Vagina (tissue), 2 donors: ENCODE measurements at regions not wholly inside any gene's neighbourhood (a gene's known extent, or its start where the extent isn't known, plus 50 kb on each side); places are given as distances from the start of the nearest gene placed in this dataset.

Experiments
- DNase-seq, 2 donors: peaks; one replicate each; pipeline ENCODE4 v3.0.0-alpha.2; 2017; ENCODE audit errors: extremely low spot score in 2 of 2
- H3K27ac ChIP-seq: fragments of 200-600 bp; sonication (generic); one replicate; pipeline ENCODE4 v1.5.1; 2019
- H3K27me3 ChIP-seq: fragments of 200-600 bp; sonication (generic); one replicate; pipeline ENCODE4 v1.5.1; 2019
- H3K36me3 ChIP-seq, 2 donors: fragments of 200-600 bp; sonication (generic); one replicate each; pipeline ENCODE4 v1.5.1; 2017 to 2019
- H3K4me1 ChIP-seq: fragments of 200-600 bp; sonication (generic); one replicate; pipeline ENCODE4 v1.5.1; 2019
- H3K4me3 ChIP-seq, 2 donors: fragments of 200-600 bp; sonication (generic); 1 replicate in 1 of 2; 2 replicates in 1 of 2; pipeline ENCODE4 v1.5.1; 2016 to 2019
- H3K9me3 ChIP-seq: fragments of 200-600 bp; sonication (generic); one replicate; pipeline ENCODE4 v1.5.1; 2019
- POLR2A ChIP-seq, 2 donors: fragments of 450-650 bp; IDR thresholded peaks; one replicate each; pipeline ENCODE4 v1.6.1; 2017; ENCODE audit warnings: antibody characterized with exemption in 2 of 2, mild to moderate bottlenecking in 2 of 2, moderate library complexity in 2 of 2
- POLR2AphosphoS5 ChIP-seq, 2 donors: sonication (generic); formaldehyde crosslinking; IDR thresholded peaks; one replicate each; pipeline ENCODE4 v1.9.0; 2017; ENCODE audit warnings: antibody characterized with exemption in 2 of 2, mild to moderate bottlenecking in 2 of 2, low read depth in 1 of 2; ENCODE audit not compliant: insufficient read depth in 1 of 2
- intact Hi-C: fragments of 100-400 bp; cut with DNase I; formaldehyde crosslinking; loops from one replicate; pipeline ENCODE4 v1.15.1; 2023
- TF ChIP-seq, protein P1 (sequence below), 3 experiments: fragments of 450-650 bp in 2 of 3; fragments of 200-600 bp in 1 of 3; sonication (generic) in 1 of 3; IDR thresholded peaks; one replicate each; pipeline ENCODE4 v1.5.1; 2017 to 2019; ENCODE audit warnings: antibody characterized with exemption in 3 of 3, mild to moderate bottlenecking in 2 of 3, moderate library complexity in 2 of 3

DNA sequence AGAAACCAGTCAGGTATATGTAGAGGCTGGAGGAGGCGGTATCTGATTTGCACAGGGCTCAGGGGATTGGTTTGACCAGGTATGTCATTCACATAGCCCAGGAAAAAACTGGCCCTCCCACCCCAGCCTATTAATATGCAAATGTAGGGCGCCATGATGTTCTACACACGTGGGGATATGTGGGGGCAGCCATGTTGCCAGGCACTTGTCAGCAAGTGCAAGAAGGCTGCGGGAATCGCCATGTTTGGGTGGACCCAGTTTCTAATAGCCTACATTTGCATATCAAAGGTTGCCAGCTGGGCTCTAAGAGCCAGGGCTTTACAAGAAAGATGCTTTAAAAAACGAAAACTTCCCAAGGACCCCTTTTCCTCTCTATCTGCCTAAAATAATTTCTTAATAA, 335.1 kb downstream of the SMARCA1 start:
- no peak for TF ChIP-seq POLR2AphosphoS5 (IDR thresholded peaks at IDR 0.05; ENCODE audit: insufficient read depth in 1 of 2, low read depth in 1 of 2)
- TF ChIP-seq POLR2A (IDR thresholded peaks at IDR 0.05), result no peak
- TF ChIP-seq, protein P1, sequence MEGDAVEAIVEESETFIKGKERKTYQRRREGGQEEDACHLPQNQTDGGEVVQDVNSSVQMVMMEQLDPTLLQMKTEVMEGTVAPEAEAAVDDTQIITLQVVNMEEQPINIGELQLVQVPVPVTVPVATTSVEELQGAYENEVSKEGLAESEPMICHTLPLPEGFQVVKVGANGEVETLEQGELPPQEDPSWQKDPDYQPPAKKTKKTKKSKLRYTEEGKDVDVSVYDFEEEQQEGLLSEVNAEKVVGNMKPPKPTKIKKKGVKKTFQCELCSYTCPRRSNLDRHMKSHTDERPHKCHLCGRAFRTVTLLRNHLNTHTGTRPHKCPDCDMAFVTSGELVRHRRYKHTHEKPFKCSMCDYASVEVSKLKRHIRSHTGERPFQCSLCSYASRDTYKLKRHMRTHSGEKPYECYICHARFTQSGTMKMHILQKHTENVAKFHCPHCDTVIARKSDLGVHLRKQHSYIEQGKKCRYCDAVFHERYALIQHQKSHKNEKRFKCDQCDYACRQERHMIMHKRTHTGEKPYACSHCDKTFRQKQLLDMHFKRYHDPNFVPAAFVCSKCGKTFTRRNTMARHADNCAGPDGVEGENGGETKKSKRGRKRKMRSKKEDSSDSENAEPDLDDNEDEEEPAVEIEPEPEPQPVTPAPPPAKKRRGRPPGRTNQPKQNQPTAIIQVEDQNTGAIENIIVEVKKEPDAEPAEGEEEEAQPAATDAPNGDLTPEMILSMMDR (IDR thresholded peaks at IDR 0.05), result no peak
- no peaks in the 10 kb centered on the region for H3K9me3 ChIP-seq
- intact Hi-C loops, result no loop called here
- DNase-seq, result no peak
- no peak overlapping the region for H3K27ac ChIP-seq
- no peaks in the 10 kb centered on the region for H3K4me1 ChIP-seq
- H3K4me3 ChIP-seq, result no peak overlapping the region
- H3K27me3 ChIP-seq, result no peaks in the 10 kb centered on the region
- no peaks in the 10 kb centered on the region for H3K36me3 ChIP-seq

DNA sequence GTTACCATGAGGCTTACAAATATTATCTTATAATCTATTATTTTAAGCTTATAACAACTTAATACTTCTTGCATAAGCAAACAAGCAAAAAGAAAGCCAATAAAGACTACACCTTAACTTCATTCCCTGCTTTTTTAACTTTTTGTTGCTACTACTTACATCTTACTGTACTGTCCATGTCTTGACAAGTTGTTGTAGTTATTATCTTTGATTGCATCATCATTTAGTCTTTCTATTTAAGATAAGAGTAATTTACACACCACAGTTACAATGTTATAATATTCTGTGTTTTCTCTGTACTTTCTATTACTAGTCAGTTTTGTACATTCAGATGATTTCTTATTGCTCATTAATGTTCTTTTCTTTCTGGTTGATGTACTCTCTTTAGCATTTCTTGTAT, 346.6 kb downstream of the SMARCA1 start:
- H3K27me3 ChIP-seq, result no peaks in the 10 kb centered on the region
- H3K36me3 ChIP-seq, result no peaks in the 10 kb centered on the region
- no peaks in the 10 kb centered on the region for H3K4me1 ChIP-seq
- DNase-seq, result no peak
- no peak overlapping the region for H3K4me3 ChIP-seq
- H3K27ac ChIP-seq, result no peak overlapping the region
- TF ChIP-seq POLR2A (IDR thresholded peaks at IDR 0.05) (no peak), POLR2AphosphoS5 (IDR thresholded peaks at IDR 0.05; ENCODE audit: insufficient read depth in 1 of 2, low read depth in 1 of 2) (no peak)
- TF ChIP-seq, protein P1 (IDR thresholded peaks at IDR 0.05), result no peak
- H3K9me3 ChIP-seq, result no peaks in the 10 kb centered on the region
- intact Hi-C loops, result no loop called here

DNA sequence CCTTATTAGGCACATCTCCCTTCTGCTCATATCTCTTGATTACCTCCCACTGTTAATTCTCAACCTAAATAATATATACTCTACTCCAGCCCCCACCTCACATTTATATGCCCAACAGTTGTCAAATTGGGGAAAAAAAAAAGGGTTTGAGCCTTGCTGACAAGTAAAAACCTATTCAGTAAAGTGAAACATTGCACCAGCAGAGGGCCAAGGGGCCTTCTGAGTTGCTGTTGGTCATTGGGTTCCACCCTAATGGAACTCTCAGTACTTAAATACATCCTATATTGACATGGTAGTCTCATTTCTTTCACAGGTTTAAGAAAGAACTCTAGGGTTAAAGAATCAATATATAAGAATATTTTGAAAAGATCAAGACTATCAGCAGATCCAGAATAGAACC, 362.2 kb downstream of the SMARCA1 start:
- H3K4me3 ChIP-seq, result no peak overlapping the region
- no peak overlapping the region for H3K27ac ChIP-seq
- no peak for DNase-seq
- intact Hi-C loops, result no loop called here
- no peaks in the 10 kb centered on the region for H3K27me3 ChIP-seq
- no peaks in the 10 kb centered on the region for H3K9me3 ChIP-seq
- H3K4me1 ChIP-seq, result no peaks in the 10 kb centered on the region
- TF ChIP-seq POLR2A (IDR thresholded peaks at IDR 0.05) (no peak), POLR2AphosphoS5 (IDR thresholded peaks at IDR 0.05; ENCODE audit: insufficient read depth in 1 of 2, low read depth in 1 of 2) (no peak)
- TF ChIP-seq, protein P1 (IDR thresholded peaks at IDR 0.05), result no peak
- no peaks in the 10 kb centered on the region for H3K36me3 ChIP-seq

DNA sequence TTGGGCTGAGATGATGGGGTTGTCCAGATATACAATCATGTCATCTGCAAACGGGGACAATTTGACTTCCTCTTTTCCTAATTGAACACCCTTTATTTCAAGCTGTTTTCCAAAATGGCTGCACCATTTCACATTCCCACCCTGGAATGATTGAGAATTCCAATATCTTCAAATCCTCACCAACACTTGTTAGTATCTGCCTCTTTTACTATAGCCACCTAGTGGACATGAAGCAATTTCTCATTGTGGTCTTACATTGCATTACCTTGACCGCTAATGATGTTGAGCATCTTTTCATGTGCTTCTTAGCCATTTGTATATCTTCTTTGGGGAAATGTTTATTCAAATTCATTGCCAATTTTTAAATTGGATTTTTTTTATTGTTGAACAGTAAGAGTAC, 364.8 kb downstream of the SMARCA1 start:
- Histone ChIP-seq H3K4me1 (no peaks in the 10 kb centered on the region), H3K9me3 (no peaks in the 10 kb centered on the region), H3K36me3 (no peaks in the 10 kb centered on the region), H3K4me3 (no peak overlapping the region), H3K27ac (no peak overlapping the region), H3K27me3 (no peaks in the 10 kb centered on the region)
- no peak for DNase-seq
- TF ChIP-seq, protein P1 (IDR thresholded peaks at IDR 0.05), result no peak
- no peak for TF ChIP-seq POLR2AphosphoS5 (IDR thresholded peaks at IDR 0.05; ENCODE audit: insufficient read depth in 1 of 2, low read depth in 1 of 2)
- TF ChIP-seq POLR2A (IDR thresholded peaks at IDR 0.05), result no peak
- intact Hi-C loops, result no loop called here

DNA sequence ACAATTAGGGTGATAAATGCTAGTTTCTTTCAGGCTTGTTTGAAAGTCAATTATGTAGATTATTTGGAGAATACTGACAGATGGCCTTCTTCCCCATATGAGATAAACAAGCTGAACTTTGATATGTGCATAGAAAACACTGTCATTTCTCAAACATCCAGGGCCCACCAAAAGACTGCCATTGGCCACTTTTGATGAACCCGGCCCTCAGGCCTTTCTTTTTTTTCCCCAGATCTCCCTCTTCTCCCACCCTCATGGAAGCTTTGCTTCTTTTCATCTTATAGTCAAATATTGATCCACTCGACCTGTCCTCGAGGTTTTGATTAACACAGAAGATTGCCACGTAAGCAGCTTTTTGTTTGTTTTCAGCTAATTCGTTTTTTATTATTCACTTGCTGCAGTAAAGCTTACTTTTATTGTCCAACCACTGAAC, 377.4 kb downstream of the SMARCA1 start:
- H3K9me3 ChIP-seq, result no peaks in the 10 kb centered on the region
- no peak for DNase-seq

More for the DNA sequence above, 377.4 kb downstream of the SMARCA1 start:
- TF ChIP-seq POLR2A (IDR thresholded peaks at IDR 0.05), result no peak
- TF ChIP-seq, protein P1 (IDR thresholded peaks at IDR 0.05), result no peak
- no peak for TF ChIP-seq POLR2AphosphoS5 (IDR thresholded peaks at IDR 0.05; ENCODE audit: insufficient read depth in 1 of 2, low read depth in 1 of 2)
- Histone ChIP-seq H3K27me3 (no peaks in the 10 kb centered on the region), H3K4me3 (no peak overlapping the region), H3K4me1 (no peaks in the 10 kb centered on the region), H3K27ac (no peak overlapping the region), H3K36me3 (no peaks in the 10 kb centered on the region)
- intact Hi-C loops, result no loop called here
